Body of pancreas (tissue), 4 donors: ENCODE measurements at regions not wholly inside any gene's neighbourhood (a gene's known extent, or its start where the extent isn't known, plus 50 kb on each side); places are given as distances from the start of the nearest gene placed in this dataset.
A peak's percentile ranks its signal among the peaks of the same experiment; 100 is the strongest.

ENCODE experiments used
- ATAC-seq: fragments of 150-250 bp; one replicate; pipeline ENCODE4 v1.9.1; 2016
- DNase-seq, 4 donors: peaks; one replicate each; pipeline ENCODE4 v3.0.0-alpha.2; 2019
- H3K27ac ChIP-seq, 4 donors: fragments of 200-600 bp; sonication (generic); 1 replicate in 3 of 4; 2 replicates in 1 of 4; pipeline versions ENCODE4 v1.5.1 to v1.6.1; 2016 to 2019; ENCODE audit warnings: mild to moderate bottlenecking in 1 of 4, mixed read lengths in 1 of 4, moderate library complexity in 1 of 4
- H3K27me3 ChIP-seq, 2 donors: fragments of 200-600 bp; sonication (generic); one replicate each; pipeline ENCODE4 v1.6.0; 2016; ENCODE audit warnings: mild to moderate bottlenecking in 1 of 2
- H3K36me3 ChIP-seq, 2 donors: fragments of 200-600 bp; sonication (generic); replicated peaks in 1 of 2; 2 replicates each; pipeline ENCODE4 v1.5.1; 2016; ENCODE audit warnings: low read depth in 2 of 2; ENCODE audit not compliant: insufficient read depth in 1 of 2
- H3K4me1 ChIP-seq: fragments of 200-600 bp; sonication (generic); one replicate; pipeline ENCODE4 v1.6.0; 2016
- H3K4me3 ChIP-seq, 2 donors: fragments of 200-600 bp; sonication (generic); 1 replicate in 1 of 2; 2 replicates in 1 of 2; pipeline ENCODE4 v1.5.1; 2016 to 2019
- H3K9me3 ChIP-seq, 3 donors: fragments of 200-600 bp; sonication (generic); 1 replicate in 2 of 3; 2 replicates in 1 of 3; pipeline ENCODE4 v1.5.1; 2016
- CTCF ChIP-seq, 7 experiments: fragments of 450-650 bp in 4 of 7; fragments of 200-600 bp in 3 of 7; sonication (generic) in 3 of 7; IDR thresholded peaks; one replicate each; pipeline ENCODE4 v1.5.1; 2016 to 2019; ENCODE audit warnings: antibody characterized with exemption in 7 of 7
- POLR2A ChIP-seq, 3 donors: fragments of 450-650 bp; IDR thresholded peaks; one replicate each; pipeline ENCODE4 v1.6.1; 2016; ENCODE audit warnings: antibody characterized with exemption in 3 of 3, mild to moderate bottlenecking in 2 of 3
- WGBS, 2 donors: methylation state at CpG; one replicate each; pipeline ENCODE4 v1.1.5; 2017; 5-methylcytosine and 5-hydroxymethylcytosine counted together
- intact Hi-C: fragments of 100-400 bp; cut with DNase I; formaldehyde crosslinking; loops from one replicate; pipeline ENCODE4 v1.15.1; 2023

GRCh38 chr19:5250127-5250659, 90.4 kb downstream of the PTPRS start:
- Histone ChIP-seq H3K36me3 (no peaks in the 10 kb centered on the region), H3K4me3 (no peak overlapping the region), H3K4me1 (peaks cover 6% of the 10 kb centered on the region), H3K27ac (no peak overlapping the region), H3K9me3 (peaks cover 0 to 7% (median 0%) of the 10 kb centered on the region in 3 donors), H3K27me3 (no peaks in the 10 kb centered on the region)
- DNase-seq: peak; percentile 82 to 91 (median 85)
- ATAC-seq: peak; percentile 85
- no peak for TF ChIP-seq CTCF (IDR thresholded peaks at IDR 0.05)
- intact Hi-C loops: no loop called here
- WGBS, 2 donors: 25 to 64% methylated on average over 16 to 21 of the region's 23 CpGs

GRCh38 chr19:5249526-5249925, 91.1 kb downstream of the PTPRS start:
- Histone ChIP-seq H3K36me3 (no peaks in the 10 kb centered on the region), H3K9me3 (no peaks in the 10 kb centered on the region), H3K27ac (no peak overlapping the region), H3K4me3 (no peak overlapping the region), H3K4me1 (peaks cover 6% of the 10 kb centered on the region), H3K27me3 (no peaks in the 10 kb centered on the region)
- DNase-seq (no peak), ATAC-seq (no peak)
- no peak for TF ChIP-seq CTCF (IDR thresholded peaks at IDR 0.05)
- no peak for TF ChIP-seq POLR2A (IDR thresholded peaks at IDR 0.05)
- 82 to 98% methylated on average over 3 of the region's 3 CpGs for WGBS, 2 donors
- intact Hi-C loops: no loop called here

- Histone ChIP-seq H3K9me3 (no peaks in the 10 kb centered on the region), H3K36me3 (peaks cover 0 to 7% of the 10 kb centered on the region in 2 donors), H3K4me1 (peaks cover 6% of the 10 kb centered on the region), H3K4me3 (no peak overlapping the region), H3K27ac (no peak overlapping the region), H3K27me3 (no peaks in the 10 kb centered on the region)
- no peak for TF ChIP-seq POLR2A (IDR thresholded peaks at IDR 0.05)
- TF ChIP-seq CTCF (IDR thresholded peaks at IDR 0.05): no peak
- WGBS, 2 donors: 80 to 90% methylated on average over 24 of the region's 25 CpGs
- DNase-seq: no peak
- ATAC-seq: no peak
- intact Hi-C loops: no loop called here
Observed at GRCh38 chr19:5247957-5248705, 92.5 kb downstream of the PTPRS start.

- no peak for DNase-seq
- peaks cover 0 to 7% of the 10 kb centered on the region in 2 donors for H3K36me3 ChIP-seq
- 81 to 93% methylated on average over 8 to 10 of the region's 10 CpGs for WGBS, 2 donors
Observed at GRCh38 chr19:5246554-5247155, 94.0 kb downstream of the PTPRS start.

More at GRCh38 chr19:5246554-5247155, 94.0 kb downstream of the PTPRS start:
- Histone ChIP-seq H3K4me3 (no peak overlapping the region), H3K9me3 (no peaks in the 10 kb centered on the region), H3K27me3 (no peaks in the 10 kb centered on the region), H3K27ac (no peak overlapping the region), H3K4me1 (peaks cover 6% of the 10 kb centered on the region)
- intact Hi-C loops: no loop called here
- no peak for ATAC-seq
- TF ChIP-seq CTCF (IDR thresholded peaks at IDR 0.05) (no peak), POLR2A (IDR thresholded peaks at IDR 0.05) (no peak)
